Keratinocyte (primary cell): ENCODE measurements at regions not wholly inside any gene's neighbourhood (a gene's known extent, or its start where the extent isn't known, plus 50 kb on each side); places are given as distances from the start of the nearest gene placed in this dataset.
"Not testable (repeated sequence)": the region's sequence is repeated elsewhere in the genome, so short reads cannot be mapped to it uniquely, and the experiment has no call there.

Source experiments
- DNase-seq: peaks from one replicate; pipeline ENCODE4 v3.0.0-alpha.2; 2011; ENCODE audit warnings: low read depth, missing footprints, low spot score
- FAIRE-seq: peaks from 2 replicates; lab custom pipeline; 2011; peaks lifted over from hg19 to GRCh38; lab: Jason Lieb, UNC
- H2AFZ ChIP-seq: 2 replicates; pipeline ENCODE4 v1.6.0; 2012; ENCODE audit warnings: low read length, control low read depth, inconsistent platforms; ENCODE audit not compliant: control insufficient read depth
- H3K27ac ChIP-seq: 2 replicates; pipeline ENCODE4 v1.5.1; 2011; ENCODE audit warnings: low read length; ENCODE audit not compliant: control insufficient read depth, insufficient read depth
- H3K27me3 ChIP-seq: 3 replicates; pipeline ENCODE4 v1.6.0; 2011; ENCODE audit warnings: low read length; ENCODE audit not compliant: control insufficient read depth, insufficient read depth; ENCODE audit errors: extremely low read depth
- H3K36me3 ChIP-seq, 2 experiments: 2 replicates in 1 of 2; 3 replicates in 1 of 2; pipeline ENCODE4 v1.5.1; 2011; ENCODE audit warnings: low read length in 2 of 2, mild to moderate bottlenecking in 1 of 2; ENCODE audit not compliant: control insufficient read depth in 2 of 2, insufficient read depth in 2 of 2; ENCODE audit errors: extremely low read depth in 1 of 2
- H3K4me1 ChIP-seq: 3 replicates; pipeline ENCODE4 v1.5.1; 2011; ENCODE audit warnings: low read length; ENCODE audit not compliant: control insufficient read depth, insufficient read depth; ENCODE audit errors: extremely low read depth
- H3K4me2 ChIP-seq: 3 replicates; pipeline ENCODE4 v1.6.0; 2011; ENCODE audit warnings: low read depth, low read length; ENCODE audit not compliant: control insufficient read depth, insufficient read depth; ENCODE audit errors: extremely low read depth
- H3K4me3 ChIP-seq, 3 experiments: fragments of 200-600 bp in 1 of 3; sonication (generic) in 1 of 3; 2 replicates in 2 of 3; 3 replicates in 1 of 3; pipeline ENCODE4 v1.5.1; 2011 to 2016; ENCODE audit warnings: low read length in 3 of 3, mild to moderate bottlenecking in 3 of 3, control low read depth in 2 of 3, inconsistent platforms in 1 of 3, low read depth in 1 of 3, mixed read lengths in 1 of 3, mixed run types in 1 of 3, moderate library complexity in 1 of 3; ENCODE audit not compliant: control insufficient read depth in 2 of 3, insufficient read depth in 2 of 3; ENCODE audit errors: extremely low read depth in 1 of 3
- H3K79me2 ChIP-seq: 2 replicates; pipeline ENCODE4 v1.6.0; 2012; ENCODE audit warnings: low read length; ENCODE audit not compliant: control insufficient read depth, insufficient read depth
- H3K9ac ChIP-seq: 3 replicates; pipeline ENCODE4 v1.6.0; 2011; ENCODE audit warnings: low read length; ENCODE audit not compliant: control insufficient read depth, insufficient read depth; ENCODE audit errors: extremely low read depth
- H3K9me1 ChIP-seq: 3 replicates; pipeline ENCODE4 v1.6.0; 2011; ENCODE audit warnings: low read length; ENCODE audit not compliant: control insufficient read depth, insufficient read depth; ENCODE audit errors: extremely low read depth
- H3K9me3 ChIP-seq: 2 replicates; pipeline ENCODE4 v1.5.1; 2012; ENCODE audit warnings: low read depth, low read length; ENCODE audit not compliant: control insufficient read depth
- H4K20me1 ChIP-seq: 3 replicates; pipeline ENCODE4 v1.6.0; 2011; ENCODE audit warnings: low read length; ENCODE audit not compliant: control insufficient read depth, insufficient read depth; ENCODE audit errors: extremely low read depth
- EZH2 ChIP-seq: IDR thresholded peaks from one replicate; pipeline ENCODE4 v1.6.1; 2012; ENCODE audit warnings: inconsistent platforms, mild to moderate bottlenecking, low read length, moderate library complexity
- dilution Hi-C: fragments of 300-500 bp; cut with MboI; formaldehyde crosslinking; loops from one replicate; pipeline ENCODE4 v1.7.0; 2020; ENCODE audit warnings: low sequenced_read_pairs; ENCODE audit not compliant: extremely low pct_ligation_motif_present
- TF ChIP-seq, protein P1 (sequence below), 3 experiments: IDR thresholded peaks in 1 of 3; conservative IDR thresholded peaks in 1 of 3; optimal IDR thresholded peaks in 1 of 3; 2 replicates in 2 of 3; 3 replicates in 1 of 3; pipeline versions ENCODE3 to v1.5.1; 2011; ENCODE audit warnings: low read length in 3 of 3, mild to moderate bottlenecking in 3 of 3, moderate library complexity in 2 of 3, control low read depth in 1 of 3, inconsistent platforms in 1 of 3; ENCODE audit not compliant: insufficient read depth in 2 of 3; ENCODE audit errors: extremely low read depth in 1 of 3

DNA sequence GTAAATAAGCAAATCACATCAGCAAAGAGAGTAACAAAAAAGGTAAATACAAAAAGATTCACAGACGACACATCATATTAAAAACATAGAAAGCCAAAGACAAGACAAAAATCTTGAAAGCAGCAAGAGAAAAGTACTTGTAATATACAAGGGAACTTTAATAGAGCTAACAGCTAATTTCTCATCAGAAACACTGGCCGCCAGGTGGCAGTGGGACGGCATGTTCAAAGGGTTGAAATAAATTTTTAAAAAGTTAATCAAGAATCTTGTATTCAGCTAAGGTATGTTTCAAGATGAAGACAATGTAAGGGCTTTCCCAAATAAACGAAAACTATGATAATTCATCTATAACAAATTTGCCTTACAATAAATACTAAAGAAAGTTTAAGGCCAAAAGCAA lies 358.1 kb downstream of the LRRIQ3 start:
- Histone ChIP-seq H3K36me3 (no peaks in the 10 kb centered on the region), H3K4me2 (no peak overlapping the region), H3K4me1 (no peaks in the 10 kb centered on the region), H4K20me1 (no peaks in the 10 kb centered on the region), H3K9me3 (no peaks in the 10 kb centered on the region), H2AFZ (no peak overlapping the region), H3K9me1 (no peaks in the 10 kb centered on the region), H3K9ac (no peak overlapping the region), H3K27me3 (no peaks in the 10 kb centered on the region), H3K27ac (no peak overlapping the region), H3K4me3 (no peak overlapping the region), H3K79me2 (no peaks in the 10 kb centered on the region)
- FAIRE-seq = no peak
- dilution Hi-C loops = no loop called here
- DNase-seq = no peak
- TF ChIP-seq, protein P1, sequence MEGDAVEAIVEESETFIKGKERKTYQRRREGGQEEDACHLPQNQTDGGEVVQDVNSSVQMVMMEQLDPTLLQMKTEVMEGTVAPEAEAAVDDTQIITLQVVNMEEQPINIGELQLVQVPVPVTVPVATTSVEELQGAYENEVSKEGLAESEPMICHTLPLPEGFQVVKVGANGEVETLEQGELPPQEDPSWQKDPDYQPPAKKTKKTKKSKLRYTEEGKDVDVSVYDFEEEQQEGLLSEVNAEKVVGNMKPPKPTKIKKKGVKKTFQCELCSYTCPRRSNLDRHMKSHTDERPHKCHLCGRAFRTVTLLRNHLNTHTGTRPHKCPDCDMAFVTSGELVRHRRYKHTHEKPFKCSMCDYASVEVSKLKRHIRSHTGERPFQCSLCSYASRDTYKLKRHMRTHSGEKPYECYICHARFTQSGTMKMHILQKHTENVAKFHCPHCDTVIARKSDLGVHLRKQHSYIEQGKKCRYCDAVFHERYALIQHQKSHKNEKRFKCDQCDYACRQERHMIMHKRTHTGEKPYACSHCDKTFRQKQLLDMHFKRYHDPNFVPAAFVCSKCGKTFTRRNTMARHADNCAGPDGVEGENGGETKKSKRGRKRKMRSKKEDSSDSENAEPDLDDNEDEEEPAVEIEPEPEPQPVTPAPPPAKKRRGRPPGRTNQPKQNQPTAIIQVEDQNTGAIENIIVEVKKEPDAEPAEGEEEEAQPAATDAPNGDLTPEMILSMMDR (optimal IDR thresholded peaks at IDR 0.05 in 1 of 3, IDR thresholded peaks at IDR 0.05 in 1 of 3, conservative IDR thresholded peaks at IDR 0.05 in 1 of 3; ENCODE audit: extremely low read depth in 1 of 3, insufficient read depth in 2 of 3, low read length in 3 of 3) = peak; percentile 18 to 46 (median 39)
- no peak for TF ChIP-seq EZH2

DNA sequence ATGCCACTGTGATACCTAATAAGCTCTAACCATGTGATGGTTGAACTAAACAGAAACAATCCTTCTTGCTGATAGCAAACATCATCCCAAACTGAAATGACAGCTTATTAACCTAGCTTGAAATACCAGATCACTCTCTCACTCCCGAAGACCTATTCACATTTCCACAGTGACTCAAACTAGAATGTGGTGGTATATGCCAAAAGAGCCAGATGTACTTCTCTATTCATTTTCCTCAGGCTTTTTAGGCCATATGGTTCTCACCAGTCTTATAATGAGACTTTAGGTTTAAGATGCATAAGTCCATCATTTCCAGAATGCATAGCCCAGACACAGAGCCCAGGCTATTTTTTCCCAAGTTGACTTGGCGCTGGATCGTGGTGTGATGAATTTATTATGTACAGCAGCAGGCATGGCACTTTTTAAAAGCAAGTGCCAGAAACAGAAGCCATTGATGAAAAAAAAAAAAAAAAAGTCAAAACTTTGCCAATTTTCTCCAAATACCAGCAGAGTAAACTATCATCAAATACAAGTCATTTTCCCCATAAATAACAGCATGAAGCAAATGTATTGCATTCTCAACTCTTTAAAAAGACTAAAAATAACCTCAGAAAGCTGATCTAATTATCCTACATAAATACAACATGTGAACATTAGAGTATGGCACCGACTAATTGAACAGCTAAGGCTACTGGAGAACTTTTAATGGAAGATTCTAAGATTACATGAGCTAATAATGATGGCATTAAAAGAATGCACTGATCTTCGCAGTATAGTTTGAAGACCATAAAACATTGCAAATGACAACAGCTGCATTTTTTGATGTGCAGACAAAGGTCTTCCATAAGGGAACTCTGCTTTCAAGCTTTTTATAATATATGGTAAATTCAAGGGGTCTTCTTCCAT lies 365.4 kb downstream of the LRRIQ3 start:
- DNase-seq = no peak
- H2AFZ ChIP-seq = no peak overlapping the region
- no peak for TF ChIP-seq EZH2
- TF ChIP-seq, protein P1 (optimal IDR thresholded peaks at IDR 0.05 in 1 of 3, IDR thresholded peaks at IDR 0.05 in 1 of 3, conservative IDR thresholded peaks at IDR 0.05 in 1 of 3; ENCODE audit: extremely low read depth in 1 of 3, insufficient read depth in 2 of 3, low read length in 3 of 3) = no peak
- no peaks in the 10 kb centered on the region for H3K79me2 ChIP-seq
- dilution Hi-C loops = no loop called here
- H3K9ac ChIP-seq = no peak overlapping the region
- FAIRE-seq = no peak
- no peaks in the 10 kb centered on the region for H3K4me1 ChIP-seq
- H3K36me3 ChIP-seq = no peaks in the 10 kb centered on the region
- H4K20me1 ChIP-seq = no peaks in the 10 kb centered on the region
- no peak overlapping the region for H3K4me2 ChIP-seq
- H3K9me1 ChIP-seq = no peaks in the 10 kb centered on the region
- no peaks in the 10 kb centered on the region for H3K27me3 ChIP-seq
- H3K9me3 ChIP-seq = no peaks in the 10 kb centered on the region
- H3K27ac ChIP-seq = no peak overlapping the region
- no peak overlapping the region for H3K4me3 ChIP-seq

DNA sequence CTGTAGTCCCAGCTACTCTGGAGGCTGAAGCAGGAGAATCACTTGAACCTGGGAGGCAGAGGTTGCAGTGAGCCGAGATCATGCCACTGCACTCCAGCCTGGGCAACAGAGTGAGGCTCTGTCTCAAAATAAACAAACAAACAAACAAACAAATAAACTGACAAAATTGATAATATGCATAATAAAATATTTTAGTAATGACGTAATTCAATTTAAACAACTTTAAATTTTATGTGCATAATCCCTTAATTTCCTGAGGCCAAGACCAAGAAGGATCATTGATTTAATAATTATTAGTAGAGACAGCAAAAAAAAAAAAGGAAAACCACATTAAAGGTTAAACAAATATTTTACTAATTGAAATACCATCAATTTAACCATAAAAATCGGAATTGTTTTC lies 370.7 kb downstream of the LRRIQ3 start:
- H2AFZ ChIP-seq, H3K79me2 ChIP-seq, H3K9ac ChIP-seq, H3K27ac ChIP-seq, H3K9me1 ChIP-seq, H3K4me3 ChIP-seq, FAIRE-seq, H3K36me3 ChIP-seq, H3K4me2 ChIP-seq, H3K27me3 ChIP-seq, H4K20me1 ChIP-seq, H3K4me1 ChIP-seq, DNase-seq, dilution Hi-C loops, H3K9me3 ChIP-seq: not testable (repeated sequence)
